ENCODE measurements at regions not wholly inside any gene's neighbourhood (a gene's known extent, or its start where the extent isn't known, plus 50 kb on each side); places are given as distances from the start of the nearest gene placed in this dataset.

GRCh38 chr3:164094546-164094945 is 983.8 kb downstream of the SI start:
- Histone ChIP-seq H3K36me3 (ENCODE audit: low read depth) (no peaks in the 10 kb centered on the region), H3K4me1 (ENCODE audit: low read depth) (no peaks in the 10 kb centered on the region), H3K4me3 (no peak overlapping the region), H3K9me3 (no peaks in the 10 kb centered on the region)
- ATAC-seq (no peak), DNase-seq (no peak)
- TF ChIP-seq CTCF (IDR thresholded peaks at IDR 0.05): no peak
- intact Hi-C loops (cut with DNase I, micrococcal nuclease): no loop called here

- DNase-seq (no peak), ATAC-seq (no peak)
- no peaks in the 10 kb centered on the region for H3K36me3 ChIP-seq (ENCODE audit: low read depth)
- peaks cover 2% of the 10 kb centered on the region for H3K9me3 ChIP-seq
- intact Hi-C loops (cut with DNase I, micrococcal nuclease): no loop called here
- no peak overlapping the region for H3K4me3 ChIP-seq
- H3K4me1 ChIP-seq (ENCODE audit: low read depth): no peaks in the 10 kb centered on the region
- TF ChIP-seq CTCF (IDR thresholded peaks at IDR 0.05): no peak
Observed at GRCh38 chr3:164080208-164080607, 998.1 kb downstream of the SI start.

- ATAC-seq: no peak
- DNase-seq: no peak
Observed at GRCh38 chr3:164064298-164064697, 1014.0 kb downstream of the SI start.

GRCh38 chr3:164060923-164061322 is 1017.4 kb downstream of the SI start:
- H3K4me3 ChIP-seq: no peak overlapping the region
- no peak for DNase-seq
- ATAC-seq: no peak
- no peak for TF ChIP-seq CTCF (IDR thresholded peaks at IDR 0.05)
- no peaks in the 10 kb centered on the region for H3K4me1 ChIP-seq (ENCODE audit: low read depth)
- no peaks in the 10 kb centered on the region for H3K9me3 ChIP-seq
- intact Hi-C loops (cut with DNase I, micrococcal nuclease): no loop called here
- H3K36me3 ChIP-seq (ENCODE audit: low read depth): no peaks in the 10 kb centered on the region

More at GRCh38 chr3:164064298-164064697, 1014.0 kb downstream of the SI start:
- no peaks in the 10 kb centered on the region for H3K4me1 ChIP-seq (ENCODE audit: low read depth)
- no peak overlapping the region for H3K4me3 ChIP-seq
- TF ChIP-seq CTCF (IDR thresholded peaks at IDR 0.05): no peak
- H3K36me3 ChIP-seq (ENCODE audit: low read depth): no peaks in the 10 kb centered on the region
- intact Hi-C loops (cut with DNase I, micrococcal nuclease): no loop called here
- H3K9me3 ChIP-seq: no peaks in the 10 kb centered on the region

- TF ChIP-seq CTCF (IDR thresholded peaks at IDR 0.05): no peak
- ATAC-seq (no peak), DNase-seq (no peak)
- no peaks in the 10 kb centered on the region for H3K4me1 ChIP-seq (ENCODE audit: low read depth)
- no peaks in the 10 kb centered on the region for H3K9me3 ChIP-seq
- peak overlapping the region; percentile 4 for H3K4me3 ChIP-seq
- H3K36me3 ChIP-seq (ENCODE audit: low read depth): no peaks in the 10 kb centered on the region
- intact Hi-C loops (cut with DNase I, micrococcal nuclease): no loop called here
Observed at GRCh38 chr3:164049847-164050246, 1028.4 kb downstream of the SI start.

- no peak for ATAC-seq
Observed at GRCh38 chr3:164048451-164048850, 1029.8 kb downstream of the SI start.

More at GRCh38 chr3:164048451-164048850, 1029.8 kb downstream of the SI start:
- intact Hi-C loops (cut with DNase I, micrococcal nuclease): no loop called here
- H3K36me3 ChIP-seq (ENCODE audit: low read depth): no peaks in the 10 kb centered on the region
- no peaks in the 10 kb centered on the region for H3K9me3 ChIP-seq
- no peak for TF ChIP-seq CTCF (IDR thresholded peaks at IDR 0.05)
- DNase-seq: no peak
- H3K4me3 ChIP-seq: no peak overlapping the region
- H3K4me1 ChIP-seq (ENCODE audit: low read depth): no peaks in the 10 kb centered on the region
